ENCODE measurements at regions not wholly inside any gene's neighbourhood (a gene's known extent, or its start where the extent isn't known, plus 50 kb on each side); places are given as distances from the start of the nearest gene placed in this dataset.
A peak's percentile ranks its signal among the peaks of the same experiment; 100 is the strongest.

DNA sequence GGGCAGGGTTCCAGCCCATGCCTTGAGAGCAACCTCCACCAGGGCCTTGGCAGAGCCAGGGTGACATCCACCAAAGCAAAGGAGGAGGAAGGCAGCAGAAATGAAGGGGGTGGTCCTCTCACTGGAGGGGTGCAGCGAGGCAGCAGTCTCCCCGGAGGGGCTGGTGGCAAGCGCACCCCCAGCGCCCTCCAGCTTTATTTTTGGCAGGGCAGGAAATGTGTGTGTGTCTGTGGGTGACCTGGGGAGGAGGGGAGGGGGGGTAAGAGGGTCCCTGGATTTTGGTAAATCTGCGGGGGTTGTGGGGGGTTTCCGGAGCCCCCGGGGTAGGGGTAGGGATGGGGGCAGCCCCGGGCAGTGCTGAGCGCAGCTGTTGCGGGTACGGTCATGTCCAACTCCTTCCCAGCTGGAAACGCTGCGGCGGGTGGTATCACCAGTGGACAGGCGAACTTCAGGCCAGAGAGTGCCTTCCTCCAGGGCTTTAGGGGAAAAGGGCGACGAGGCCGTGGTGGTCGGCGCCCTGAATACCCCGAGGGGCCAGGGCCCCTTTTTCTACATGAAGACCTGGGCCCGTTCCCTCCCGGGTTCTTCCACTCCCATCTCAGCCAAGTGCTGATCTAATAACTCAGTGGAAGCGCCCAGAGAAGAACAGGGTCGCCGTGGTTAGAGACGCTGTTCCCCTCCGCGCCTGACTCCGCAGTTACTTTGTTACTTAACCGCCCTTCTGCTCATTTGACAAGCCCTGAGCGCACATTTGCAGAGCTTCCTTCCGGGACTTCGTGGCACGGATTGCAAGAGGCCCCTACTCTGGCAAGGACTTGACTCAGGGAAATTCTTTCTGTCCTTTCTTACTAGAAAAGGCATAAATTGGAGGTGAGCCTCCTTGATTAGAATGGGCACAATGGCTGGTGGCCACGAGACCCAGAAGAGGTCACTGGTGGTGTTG is 55.2 kb downstream of the FOS start:
- DNase-seq: peak; percentile 40

DNA sequence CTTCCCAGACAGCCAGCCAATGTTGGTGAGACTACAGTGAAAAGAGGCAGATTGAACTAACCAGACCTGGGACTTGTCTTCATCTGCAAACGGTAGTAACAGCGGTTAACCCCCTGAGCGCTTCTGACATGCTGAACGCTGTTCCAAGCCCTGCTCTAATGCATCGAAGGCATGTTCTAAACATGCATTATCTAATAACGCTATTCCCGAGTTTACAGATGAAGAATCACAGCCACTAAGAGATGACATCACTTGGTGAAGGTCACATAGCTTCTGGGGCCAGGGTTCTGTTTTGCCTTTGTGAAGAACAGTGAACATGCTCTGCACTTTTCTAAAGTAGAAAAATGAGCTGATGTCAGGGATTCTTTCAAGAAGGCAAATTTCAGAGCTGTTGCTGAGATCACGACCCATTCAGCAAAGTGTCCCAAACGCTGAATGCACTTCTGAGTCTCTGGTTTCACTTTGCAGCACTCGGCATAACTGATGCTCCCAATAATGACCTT is 56.0 kb downstream of the FOS start:
- DNase-seq: no peak

DNA sequence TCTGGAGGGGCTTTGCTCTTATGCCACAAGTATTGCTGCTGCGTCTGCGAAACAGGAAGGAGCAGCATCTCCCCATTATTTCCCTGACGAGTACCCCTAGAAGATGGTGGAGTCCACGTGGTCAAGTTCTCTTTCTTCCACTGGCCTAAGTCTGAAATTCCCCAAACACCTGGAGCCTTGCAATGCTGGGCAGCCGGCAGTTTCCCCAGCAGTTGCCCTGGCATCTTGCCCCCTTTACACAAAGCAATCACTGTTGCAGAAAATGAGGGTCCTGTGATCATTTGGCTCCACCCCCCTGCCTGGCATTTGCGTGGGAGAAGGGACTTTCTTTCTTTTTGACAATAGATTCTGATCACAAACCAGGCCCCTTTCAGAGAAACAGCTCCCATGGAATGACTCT is 56.9 kb downstream of the FOS start:
- no peak for DNase-seq

DNA sequence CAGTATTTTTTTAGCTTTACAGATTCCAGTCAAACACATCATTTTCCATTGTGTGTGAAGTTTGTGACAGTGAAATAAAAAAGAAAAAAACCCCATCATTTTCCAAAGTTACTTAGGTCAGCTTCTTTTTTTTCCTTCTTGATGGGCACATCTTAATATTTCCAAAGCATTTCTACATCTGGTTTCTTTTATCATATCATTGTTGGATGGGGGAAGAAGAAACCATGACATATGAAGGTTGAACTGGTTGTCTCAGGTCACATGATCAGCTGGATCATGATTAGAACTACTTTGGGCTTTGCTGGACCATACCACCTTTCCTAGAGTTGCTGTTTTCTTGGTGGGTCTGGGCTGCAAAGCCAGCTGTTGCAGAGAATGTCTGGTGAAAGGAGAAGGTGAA is 59.8 kb downstream of the FOS start:
- no peak for DNase-seq

DNA sequence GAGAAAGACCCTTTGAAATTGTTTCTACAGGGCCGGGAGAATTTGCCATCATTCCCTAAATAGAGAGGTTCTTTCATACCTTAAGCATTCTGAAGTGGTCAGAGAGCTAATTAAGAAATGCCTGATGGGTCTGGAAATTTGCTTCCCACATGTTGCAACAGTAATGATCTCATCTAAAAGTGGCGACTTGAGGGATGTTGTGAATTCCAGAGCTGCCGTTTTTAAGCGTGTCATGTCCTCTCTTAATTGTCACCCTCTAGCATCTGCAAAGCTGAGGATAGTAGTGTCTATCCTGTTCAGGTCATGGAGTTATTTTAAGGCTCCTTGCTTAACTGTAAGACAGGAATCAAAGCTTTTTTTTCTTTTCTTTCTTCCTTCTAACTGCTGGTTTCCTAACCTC is 60.4 kb downstream of the FOS start:
- no peak for DNase-seq

DNA sequence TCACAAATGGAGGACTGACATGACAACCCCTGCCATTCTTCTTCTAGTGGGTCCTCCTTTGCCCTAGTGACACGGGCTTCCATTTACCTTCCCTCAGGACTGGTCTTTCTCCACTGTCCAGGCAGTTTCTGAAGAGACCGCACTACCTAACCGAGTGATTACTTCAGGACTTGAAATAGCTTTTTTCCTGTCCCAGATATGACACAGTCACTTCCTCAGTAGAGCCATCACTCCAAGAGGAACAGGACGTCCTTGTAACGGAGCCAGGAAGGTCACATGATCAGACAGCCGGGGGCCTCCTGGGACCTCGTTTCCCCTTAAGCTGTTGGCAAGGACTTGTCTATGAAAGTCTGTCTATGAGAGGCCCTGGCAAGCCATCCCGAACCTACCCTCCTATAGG is 62.3 kb downstream of the FOS start:
- no peak for DNase-seq

DNA sequence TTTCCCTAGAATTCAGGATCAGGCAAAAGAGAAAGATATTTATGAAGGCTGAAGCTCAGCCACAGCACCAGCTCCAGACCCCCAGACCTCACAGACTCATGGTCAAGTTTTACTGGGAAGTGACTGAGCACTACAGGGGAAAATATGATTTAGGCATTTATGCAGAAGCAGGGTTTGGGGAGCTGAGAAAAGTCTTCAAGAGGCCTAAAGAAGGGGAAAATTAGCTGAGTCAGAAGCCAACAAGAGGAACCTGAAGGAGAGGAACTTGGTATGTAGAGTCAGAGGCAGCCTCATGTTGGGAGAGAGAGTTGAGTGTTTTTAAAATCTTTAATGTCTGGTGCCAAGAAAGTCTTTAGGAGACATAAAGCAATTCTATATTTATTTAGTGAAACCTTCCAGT is 63.0 kb downstream of the FOS start:
- no peak for DNase-seq

DNA sequence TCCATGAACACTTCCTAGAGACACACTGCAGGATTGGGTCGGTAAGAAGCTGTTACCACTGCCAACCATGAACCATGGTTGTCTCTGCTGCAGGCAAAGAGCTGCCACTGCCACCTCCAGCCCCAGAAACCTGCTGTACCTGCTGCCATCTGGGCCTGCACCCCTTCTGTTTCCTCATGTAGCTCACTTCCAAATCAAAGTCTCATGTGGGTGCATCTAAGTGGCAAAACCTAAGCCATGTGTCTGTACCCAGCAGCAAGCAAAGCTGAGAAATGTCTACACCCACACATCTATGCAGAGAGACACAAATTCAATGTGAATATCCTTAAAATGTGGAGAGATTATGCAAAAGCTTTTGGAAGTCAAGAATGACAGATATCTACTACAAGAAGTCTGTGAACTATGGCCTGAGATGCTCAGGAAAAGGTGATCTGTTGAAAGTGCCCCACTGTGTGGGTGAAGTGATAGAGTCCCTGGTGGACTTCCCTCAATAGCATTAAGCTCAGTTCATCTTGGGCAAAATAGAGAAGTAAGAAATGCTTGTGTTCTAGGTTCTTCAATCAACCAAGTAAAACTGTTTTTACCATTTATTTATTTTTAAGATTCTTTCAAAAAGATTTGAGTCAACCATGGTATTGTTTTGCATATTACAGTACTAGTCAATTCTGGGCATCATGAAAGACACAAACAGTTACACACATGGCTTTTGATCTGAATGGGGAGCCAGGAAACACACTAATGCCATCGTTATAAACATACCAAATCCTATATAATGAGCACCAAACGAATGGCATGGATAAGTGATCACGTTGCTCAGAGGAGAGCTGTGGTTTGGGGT is 64.4 kb downstream of the FOS start:
- DNase-seq: no peak

DNA sequence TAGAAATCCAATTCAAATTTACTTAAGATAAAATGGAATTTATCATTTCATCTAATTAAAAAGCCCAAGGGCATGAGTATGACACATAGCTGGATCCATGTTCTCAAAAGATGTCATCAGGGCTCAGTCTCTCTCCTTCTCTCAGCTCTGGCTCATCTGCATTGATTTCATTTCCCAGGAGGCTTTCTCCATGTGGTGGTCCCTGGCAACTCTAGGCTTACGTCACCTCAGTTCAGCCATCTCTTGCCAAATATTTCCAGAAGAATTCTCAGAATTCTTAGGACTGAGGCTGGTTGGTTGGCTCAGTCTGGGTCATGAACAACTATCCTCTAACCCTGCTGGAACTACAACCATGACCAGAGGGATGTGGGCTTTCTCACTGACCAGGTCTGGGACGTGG is 65.3 kb downstream of the FOS start:
- DNase-seq: no peak

DNA sequence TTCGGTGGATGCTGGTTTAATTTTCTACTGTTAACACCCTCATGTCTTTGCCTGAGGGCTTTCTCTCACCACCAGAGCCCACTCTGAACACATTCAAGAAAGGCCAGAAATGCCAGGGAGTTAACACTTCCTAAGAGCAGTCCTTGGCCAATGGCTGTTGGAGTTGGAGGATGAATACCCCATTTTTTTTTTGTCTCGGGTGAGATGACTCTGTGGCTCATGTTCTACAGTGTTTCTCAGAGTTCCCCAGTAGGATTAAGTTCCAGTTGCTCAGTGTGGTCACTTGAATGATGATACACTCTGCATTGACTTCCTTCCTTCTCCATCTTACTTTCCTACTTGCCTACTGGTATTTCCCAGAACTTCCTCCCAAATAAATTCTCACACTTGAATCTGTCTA is 65.8 kb downstream of the FOS start:
- no peak for DNase-seq

DNA sequence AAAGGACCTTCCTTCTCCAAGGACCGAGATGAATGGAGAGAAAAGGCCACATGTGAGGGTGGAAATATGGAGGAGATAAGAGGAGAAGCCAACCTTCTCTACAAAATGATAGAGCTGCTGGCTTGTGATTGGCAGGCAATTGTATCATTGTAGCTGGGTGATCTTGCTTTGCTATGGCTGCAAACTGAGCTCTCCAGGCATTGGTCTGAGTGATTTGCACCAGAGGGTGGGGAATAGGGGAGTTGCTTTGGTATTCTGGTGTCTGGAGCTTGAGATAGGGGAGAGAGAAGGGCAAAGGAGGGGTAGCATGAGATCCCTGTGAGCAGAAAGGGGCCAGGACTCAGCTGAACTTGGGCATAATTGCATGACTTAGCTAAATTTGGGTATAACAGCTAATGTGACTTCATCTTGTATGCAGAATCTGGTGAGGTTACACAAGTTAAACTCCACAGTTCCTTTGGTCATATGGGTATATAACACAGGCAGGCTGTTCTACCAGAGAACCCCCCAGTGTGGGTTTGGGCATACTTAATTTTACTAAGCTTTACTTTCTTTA is 72.0 kb downstream of the FOS start:
- no peak for DNase-seq

DNA sequence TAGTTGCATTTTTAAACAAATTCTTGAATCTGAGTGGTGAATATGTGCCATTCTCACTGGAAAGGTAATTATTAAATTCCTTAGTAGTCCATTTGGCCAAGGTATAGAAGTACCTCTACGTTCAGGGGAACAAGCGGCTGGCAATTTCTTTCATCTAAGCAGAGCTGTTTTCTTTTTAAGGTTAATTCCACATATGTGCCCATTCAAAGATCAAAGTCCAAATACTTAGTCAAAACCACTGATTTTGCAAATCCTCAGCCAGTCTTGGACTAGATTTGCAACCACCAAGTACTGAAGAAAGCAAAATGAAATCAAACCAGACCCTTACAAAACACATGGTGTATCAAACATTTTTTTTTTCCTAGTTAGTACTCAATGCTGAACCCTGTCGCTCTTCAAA is 68.7 kb upstream of the JDP2 start:
- DNase-seq: no peak

DNA sequence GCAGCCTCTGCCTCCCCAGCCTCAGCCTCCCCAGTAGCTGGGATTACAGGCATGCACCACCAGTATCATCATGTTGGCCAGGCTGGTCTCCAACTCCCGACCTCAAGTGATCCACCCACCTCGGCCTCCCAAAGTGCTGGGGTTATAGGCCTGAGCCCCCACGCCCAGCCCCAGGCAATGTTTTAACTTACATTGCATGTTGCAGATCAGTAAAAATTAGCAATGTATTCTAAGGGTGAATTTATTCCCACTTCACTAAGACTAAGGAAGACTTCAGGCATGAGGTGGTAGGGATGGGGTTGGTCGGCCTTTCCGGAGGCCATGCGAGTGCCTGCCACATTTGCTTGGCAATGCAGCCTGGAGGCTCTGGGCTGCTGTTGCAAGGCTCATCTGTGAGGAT is 66.8 kb upstream of the JDP2 start:
- no peak for DNase-seq

DNA sequence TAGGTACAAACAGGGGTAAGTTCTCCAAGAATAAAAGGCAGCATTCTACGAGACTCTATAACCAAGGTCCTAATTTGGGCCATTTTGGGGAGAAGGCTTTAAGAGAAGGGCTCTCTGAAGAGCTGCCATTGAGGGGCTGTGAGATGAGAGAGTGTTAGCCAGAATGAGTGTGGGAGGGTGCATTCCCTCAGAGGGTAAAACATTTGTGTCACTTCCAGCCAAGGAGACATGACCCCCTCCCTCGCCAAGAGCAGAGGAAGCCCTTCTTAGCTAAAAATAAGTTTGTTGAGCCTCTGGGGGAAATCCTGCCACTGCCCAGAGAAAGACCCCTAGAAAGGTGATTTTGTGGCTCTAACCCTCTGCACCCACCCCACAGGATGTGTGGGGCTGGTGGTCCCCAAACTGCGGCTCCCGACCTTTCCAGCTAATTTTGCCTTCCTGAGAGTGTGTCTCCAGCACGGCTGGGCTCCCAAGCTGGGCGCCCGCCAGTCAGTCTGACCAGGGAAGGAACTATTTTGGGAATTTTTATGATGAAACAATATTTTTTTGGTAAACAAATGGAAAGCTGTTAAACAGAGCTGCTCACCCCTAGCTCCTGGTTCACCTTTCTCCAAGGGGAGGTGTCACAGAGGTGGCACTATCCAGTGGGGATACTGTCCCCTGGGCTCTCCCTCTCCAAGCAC is 65.9 kb upstream of the JDP2 start:
- no peak for DNase-seq

DNA sequence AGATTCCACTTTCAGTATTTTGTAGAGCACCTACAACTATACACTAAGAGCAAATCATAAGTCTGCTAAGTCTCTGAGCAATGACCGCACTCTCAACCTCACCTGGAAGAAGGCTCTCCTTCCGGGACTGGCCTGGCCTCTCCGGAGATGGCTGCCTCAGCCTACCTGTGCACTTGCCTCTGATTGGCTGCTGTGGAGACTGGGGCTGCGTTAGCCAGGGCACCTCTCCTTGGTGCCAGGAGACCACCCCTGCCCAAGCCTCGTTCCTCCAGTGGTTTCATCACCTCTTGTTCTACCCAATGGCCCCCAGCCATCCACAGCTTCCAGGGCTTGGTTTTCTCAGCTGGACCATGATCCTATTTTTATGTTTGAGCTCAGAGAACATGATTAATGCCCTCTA is 64.7 kb upstream of the JDP2 start:
- DNase-seq: no peak

DNA sequence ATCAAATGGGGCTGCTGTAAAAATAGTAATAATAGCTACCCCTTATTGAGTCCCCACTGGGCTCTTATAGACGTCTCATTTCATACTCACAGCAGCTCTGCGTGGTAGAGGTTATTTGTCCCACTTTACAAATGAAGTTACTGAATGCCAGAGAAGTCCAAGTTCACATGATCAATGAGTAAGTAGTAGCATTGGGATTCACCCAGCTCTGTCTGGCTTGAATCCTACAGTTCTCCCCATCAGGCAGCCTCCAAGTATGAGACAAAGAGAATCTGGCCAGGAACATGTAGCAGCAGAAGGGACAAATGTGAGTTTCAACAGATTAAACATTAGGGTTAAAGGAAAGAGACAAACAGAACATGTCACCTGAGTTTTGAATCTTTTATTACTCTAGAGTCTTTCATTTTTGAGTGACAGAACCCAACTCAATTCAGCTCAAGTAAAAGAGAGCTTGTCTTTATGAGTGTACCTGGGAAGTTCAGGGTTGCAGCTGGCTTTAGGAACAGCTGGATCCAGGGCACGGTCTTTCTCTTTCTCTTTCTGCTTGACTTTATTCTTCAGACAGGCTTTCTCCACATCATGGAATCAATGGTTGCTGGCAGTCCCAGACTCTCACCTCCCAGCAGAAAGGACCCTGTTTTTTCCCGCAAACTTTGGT is 64.1 kb upstream of the JDP2 start:
- no peak for DNase-seq

DNA sequence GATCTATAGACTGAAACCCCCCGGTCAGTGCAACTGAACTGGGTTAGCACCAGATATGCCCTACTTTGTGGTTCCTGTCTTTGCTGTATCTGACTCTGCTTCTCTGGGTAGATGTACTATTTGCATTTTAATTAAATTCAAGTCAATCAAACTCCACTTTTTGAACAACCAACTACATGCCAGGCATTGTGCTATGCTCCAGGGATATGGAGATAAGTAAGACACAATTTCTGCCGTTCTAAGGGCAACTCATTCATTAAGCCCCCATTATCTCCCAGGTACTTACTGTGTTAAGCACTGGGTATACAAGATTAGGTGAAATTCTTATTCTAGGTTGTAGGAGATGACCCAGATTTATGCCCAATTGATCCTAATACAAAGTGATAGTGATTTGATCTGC is 62.7 kb upstream of the JDP2 start:
- DNase-seq: no peak

DNA sequence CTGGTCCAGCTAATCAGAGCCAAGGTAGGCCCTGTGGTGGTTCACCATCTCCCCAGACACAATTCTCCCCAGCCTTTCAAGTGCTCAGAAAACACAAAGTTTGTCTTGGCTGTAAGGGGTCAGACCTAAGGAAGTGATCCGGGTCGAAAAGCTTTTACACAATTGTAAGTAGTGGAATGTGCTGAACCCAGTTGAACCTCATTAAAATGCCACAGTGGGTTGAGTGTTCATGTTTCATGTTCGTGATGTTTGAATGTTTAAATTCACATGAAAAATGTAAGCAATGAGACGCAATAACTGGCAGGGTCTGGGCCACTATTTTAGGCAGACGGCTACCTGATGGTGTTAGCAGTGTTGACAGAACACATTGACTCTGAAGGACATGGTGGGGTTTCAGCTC is 60.9 kb upstream of the JDP2 start:
- no peak for DNase-seq

DNA sequence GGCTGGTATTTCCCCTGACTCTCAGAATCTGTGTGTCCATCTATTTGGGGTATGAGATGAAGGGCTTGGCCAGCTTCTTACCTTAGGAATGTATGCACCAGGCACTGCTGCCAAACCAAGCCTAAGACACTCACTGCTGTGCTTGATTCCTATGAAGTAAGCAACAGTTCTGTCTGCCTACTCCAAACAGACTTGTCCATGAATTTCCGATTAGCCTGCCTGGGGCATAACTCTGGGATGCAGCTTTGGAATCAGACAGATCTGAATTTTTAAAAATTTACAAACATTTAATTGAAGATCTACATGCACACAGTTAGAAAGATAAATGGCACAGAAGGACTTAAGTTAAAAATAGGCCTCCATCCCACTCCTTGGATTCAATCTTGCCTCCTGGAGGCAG is 59.5 kb upstream of the JDP2 start:
- DNase-seq: no peak

DNA sequence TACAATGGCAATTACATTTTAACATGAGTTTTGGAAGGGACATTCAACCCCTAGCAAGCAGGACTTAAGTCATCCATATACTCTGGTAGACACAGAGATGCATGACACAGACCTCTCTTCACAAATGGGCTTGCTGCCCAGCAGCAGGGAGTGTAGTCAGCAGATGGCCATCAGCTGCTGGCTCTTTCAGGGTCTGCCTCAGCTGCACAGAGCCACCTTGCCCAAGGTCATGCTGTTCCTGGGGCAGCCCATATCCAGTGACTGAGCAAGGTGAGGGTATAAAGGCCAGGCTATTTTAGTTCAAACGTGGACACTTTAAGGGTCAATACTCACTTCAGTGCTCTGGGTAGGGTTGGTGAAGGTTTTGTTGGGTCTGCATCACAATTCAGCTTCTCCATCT is 58.3 kb upstream of the JDP2 start:
- no peak for DNase-seq

DNA sequence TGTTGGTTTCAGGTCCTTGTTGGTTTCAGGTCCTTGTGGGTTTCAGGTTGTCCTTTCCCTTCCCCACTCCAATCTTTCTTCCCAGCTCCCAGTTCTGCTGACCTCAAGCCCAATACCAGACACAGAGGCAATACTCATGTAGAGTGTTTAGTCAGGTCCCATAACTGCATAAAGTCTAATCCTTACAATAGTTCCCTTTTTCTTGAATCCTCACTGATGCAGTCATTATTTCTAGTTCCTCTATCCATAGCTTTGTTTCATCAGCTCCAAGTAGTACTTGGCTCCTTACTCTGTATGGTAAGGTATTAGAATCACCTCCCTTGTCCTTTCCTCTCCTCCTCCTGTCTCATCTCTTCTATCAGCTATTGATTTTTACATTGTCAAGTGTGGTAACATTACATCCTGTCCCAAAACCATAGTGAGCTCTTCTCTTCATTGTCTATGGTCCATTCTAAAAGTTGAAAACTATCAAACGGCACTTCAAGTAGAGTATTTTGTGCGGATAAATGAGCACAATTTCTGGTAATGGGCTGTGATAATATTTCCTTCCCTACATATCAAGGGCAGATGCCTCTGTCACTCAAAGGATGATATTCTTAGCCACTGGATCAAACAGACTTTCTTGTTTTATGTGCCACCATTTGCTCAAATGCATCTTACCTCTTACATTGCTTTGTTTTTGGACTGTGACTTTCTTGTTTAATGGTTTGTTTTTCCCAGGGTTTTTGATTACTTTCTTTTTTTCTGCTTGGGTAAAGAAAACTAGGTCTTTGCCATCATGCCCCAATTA is 57.2 kb upstream of the JDP2 start:
- DNase-seq: no peak

DNA sequence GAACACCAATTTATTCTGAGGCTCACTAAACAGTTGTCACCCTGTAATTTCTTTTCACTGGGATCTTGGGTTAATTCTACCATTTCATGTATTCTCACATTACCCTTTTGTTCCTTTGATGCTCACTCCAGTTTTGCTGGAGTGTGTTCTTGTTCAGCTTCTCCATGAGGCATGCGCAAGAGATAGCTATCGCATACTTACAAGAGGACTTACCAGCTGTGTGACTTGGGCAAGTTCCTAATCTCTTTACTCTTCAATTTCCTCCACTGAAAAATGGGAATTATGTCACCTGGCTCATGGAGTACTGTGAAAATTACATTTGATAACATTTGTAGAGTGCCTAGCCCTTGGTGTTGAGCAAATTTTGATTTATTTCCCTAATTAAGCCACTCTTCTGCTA is 56.5 kb upstream of the JDP2 start:
- DNase-seq: no peak

Data from activated CD4-positive, alpha-beta T cell treated with anti-CD3 and anti-CD28 coated beads for 1 hour (primary cell).